Nephron (organoid): ENCODE measurements at regions not wholly inside any gene's neighbourhood (a gene's known extent, or its start where the extent isn't known, plus 50 kb on each side); places are given as distances from the start of the nearest gene placed in this dataset.

Experiments used
- H3K27ac Mint-ChIP-seq, 3 experiments: 2 replicates each; pipeline ENCODE4 v1.8.0; 2020; ENCODE audit warnings: mixed read lengths in 3 of 3, mild to moderate bottlenecking in 2 of 3, moderate library complexity in 1 of 3
- H3K27me3 Mint-ChIP-seq: 2 replicates; pipeline ENCODE4 v1.8.0; 2021; ENCODE audit warnings: low read depth, mild to moderate bottlenecking, moderate library complexity, mixed read lengths
- H3K36me3 Mint-ChIP-seq: 2 replicates; pipeline ENCODE4 v1.8.0; 2020; ENCODE audit warnings: low read depth, mixed read lengths
- H3K4me1 Mint-ChIP-seq: 2 replicates; pipeline ENCODE4 v1.8.0; 2020; ENCODE audit warnings: mixed read lengths
- H3K4me3 Mint-ChIP-seq, 3 experiments: 2 replicates each; pipeline ENCODE4 v1.8.0; 2020; ENCODE audit warnings: mild to moderate bottlenecking in 3 of 3, mixed read lengths in 3 of 3, moderate library complexity in 2 of 3
- H3K9me3 Mint-ChIP-seq: 2 replicates; pipeline ENCODE4 v1.8.0; 2020; ENCODE audit warnings: mixed read lengths
- TF ChIP-seq, protein P1 (sequence below), 3 experiments: fragments of 200-600 bp; sonication (generic); IDR thresholded peaks; one replicate each; pipeline ENCODE4 v1.5.0; 2021; ENCODE audit warnings: antibody characterized with exemption in 3 of 3; ENCODE audit not compliant: unreplicated experiment in 3 of 3

DNA sequence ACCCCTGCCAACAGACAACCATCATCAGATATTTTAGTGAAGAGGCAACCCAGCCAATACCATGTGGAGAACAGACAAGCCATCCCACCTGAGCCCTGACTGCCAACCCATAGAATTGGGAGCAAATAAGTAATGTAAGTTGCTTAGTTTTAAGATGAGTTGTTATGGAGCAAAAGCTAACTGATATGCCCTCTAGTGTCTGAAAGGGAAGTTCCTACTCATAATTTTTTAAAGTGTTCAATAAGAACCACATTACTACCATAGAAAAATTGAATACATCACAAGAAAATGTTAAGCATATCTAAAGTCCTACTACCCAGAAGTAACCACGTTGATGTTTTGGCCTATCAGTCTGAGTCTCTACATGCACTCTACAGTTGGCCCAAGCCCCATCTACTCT, 50.8 kb upstream of the SLC36A4 start:
- no peak overlapping the region for H3K4me3 Mint-ChIP-seq
- no peaks in the 10 kb centered on the region for H3K27me3 Mint-ChIP-seq
- H3K4me1 Mint-ChIP-seq, result peaks cover 9% of the 10 kb centered on the region
- H3K36me3 Mint-ChIP-seq, result no peaks in the 10 kb centered on the region
- TF ChIP-seq, protein P1, sequence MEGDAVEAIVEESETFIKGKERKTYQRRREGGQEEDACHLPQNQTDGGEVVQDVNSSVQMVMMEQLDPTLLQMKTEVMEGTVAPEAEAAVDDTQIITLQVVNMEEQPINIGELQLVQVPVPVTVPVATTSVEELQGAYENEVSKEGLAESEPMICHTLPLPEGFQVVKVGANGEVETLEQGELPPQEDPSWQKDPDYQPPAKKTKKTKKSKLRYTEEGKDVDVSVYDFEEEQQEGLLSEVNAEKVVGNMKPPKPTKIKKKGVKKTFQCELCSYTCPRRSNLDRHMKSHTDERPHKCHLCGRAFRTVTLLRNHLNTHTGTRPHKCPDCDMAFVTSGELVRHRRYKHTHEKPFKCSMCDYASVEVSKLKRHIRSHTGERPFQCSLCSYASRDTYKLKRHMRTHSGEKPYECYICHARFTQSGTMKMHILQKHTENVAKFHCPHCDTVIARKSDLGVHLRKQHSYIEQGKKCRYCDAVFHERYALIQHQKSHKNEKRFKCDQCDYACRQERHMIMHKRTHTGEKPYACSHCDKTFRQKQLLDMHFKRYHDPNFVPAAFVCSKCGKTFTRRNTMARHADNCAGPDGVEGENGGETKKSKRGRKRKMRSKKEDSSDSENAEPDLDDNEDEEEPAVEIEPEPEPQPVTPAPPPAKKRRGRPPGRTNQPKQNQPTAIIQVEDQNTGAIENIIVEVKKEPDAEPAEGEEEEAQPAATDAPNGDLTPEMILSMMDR (IDR thresholded peaks at IDR 0.05; ENCODE audit: unreplicated experiment in 3 of 3), result peak in 1 of 3 experiments; percentile 17
- H3K9me3 Mint-ChIP-seq, result peaks cover 7% of the 10 kb centered on the region
- H3K27ac Mint-ChIP-seq, result no peak overlapping the region

DNA sequence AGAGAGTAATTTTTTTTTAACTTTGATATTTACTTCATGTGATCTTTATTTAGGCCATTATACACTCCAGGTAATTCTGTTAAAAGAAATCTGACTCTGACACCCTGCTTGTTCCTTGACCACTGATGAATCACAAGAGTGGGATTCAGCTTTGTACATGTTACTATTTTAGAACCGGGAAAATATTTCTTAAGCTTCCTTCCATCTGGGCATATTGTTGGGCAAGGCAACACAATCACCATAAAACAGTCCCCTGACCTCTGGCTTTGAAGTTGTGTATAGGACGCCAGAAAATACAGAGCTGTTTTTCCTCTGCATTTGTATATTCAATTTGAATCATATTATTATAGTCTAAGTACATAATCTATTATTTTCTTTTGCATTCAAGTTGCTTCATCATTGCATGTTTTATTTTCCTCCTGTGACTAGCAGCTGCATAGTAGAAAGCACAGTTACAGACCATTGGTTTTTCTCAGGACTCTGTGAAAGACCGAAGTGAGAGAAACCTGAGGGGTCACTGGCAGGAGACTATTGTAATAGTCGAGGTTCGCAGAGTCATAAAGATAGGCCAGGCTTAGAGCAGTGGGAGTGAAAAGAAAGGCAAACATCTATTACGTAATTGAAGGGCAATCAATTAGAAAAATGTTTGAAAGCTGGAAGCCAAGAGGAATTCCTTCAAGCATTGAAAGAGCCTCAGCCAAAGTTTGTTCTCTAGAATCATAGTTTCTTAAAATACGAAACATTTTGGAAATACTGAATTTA, 51.8 kb upstream of the SLC36A4 start:
- Mint-ChIP-seq H3K9me3 (peaks cover 15% of the 10 kb centered on the region), H3K36me3 (no peaks in the 10 kb centered on the region), H3K4me1 (peaks cover 9% of the 10 kb centered on the region), H3K27me3 (no peaks in the 10 kb centered on the region), H3K4me3 (no peak overlapping the region), H3K27ac (peak overlapping the region in 2 of 3 experiments; percentile 28 to 77)
- TF ChIP-seq, protein P1 (IDR thresholded peaks at IDR 0.05; ENCODE audit: unreplicated experiment in 3 of 3), result no peak

DNA sequence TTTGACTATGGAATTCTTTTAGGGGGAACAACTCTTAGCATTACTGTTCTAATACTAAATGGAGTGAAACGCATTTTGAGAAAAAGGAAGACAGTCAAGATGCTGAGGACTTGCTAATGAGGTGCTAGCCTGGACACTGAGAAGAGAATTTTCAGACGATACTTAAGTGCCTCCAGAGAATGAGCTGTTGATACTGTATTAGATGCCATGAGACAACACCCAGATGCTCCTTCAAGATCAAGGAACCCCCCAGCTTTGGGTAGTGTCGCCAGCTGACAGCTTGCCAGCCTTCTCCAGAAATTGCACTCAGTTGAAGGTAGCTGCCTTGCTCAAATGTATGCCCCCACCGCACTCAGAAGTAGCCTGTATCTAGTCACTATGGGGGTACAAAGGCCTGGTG, 52.5 kb upstream of the SLC36A4 start:
- Mint-ChIP-seq H3K36me3 (no peaks in the 10 kb centered on the region), H3K27me3 (no peaks in the 10 kb centered on the region), H3K4me1 (peaks cover 9% of the 10 kb centered on the region), H3K4me3 (no peak overlapping the region), H3K27ac (peak overlapping the region in 2 of 3 experiments; percentile 28 to 77), H3K9me3 (peaks cover 13% of the 10 kb centered on the region)
- TF ChIP-seq, protein P1 (IDR thresholded peaks at IDR 0.05; ENCODE audit: unreplicated experiment in 3 of 3), result no peak

DNA sequence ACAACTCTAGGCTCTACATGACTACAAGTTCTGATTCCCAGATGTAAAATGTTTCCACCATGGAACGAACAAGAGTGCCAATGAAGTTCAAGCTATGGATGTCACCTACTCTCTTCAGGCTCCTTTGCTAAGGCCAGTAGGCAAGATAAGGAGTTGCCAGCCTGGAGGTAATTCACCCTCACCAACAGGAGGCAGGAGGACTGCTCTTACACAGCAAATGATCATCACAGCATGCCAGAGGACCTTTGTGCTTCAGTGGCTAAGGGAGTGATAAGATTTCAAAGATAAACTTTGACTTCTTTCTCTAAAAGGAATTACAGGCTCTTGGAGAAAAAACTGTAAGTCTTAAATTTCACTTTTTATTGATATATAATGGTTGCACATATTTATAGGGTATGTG, 54.1 kb upstream of the SLC36A4 start:
- H3K27me3 Mint-ChIP-seq, result no peaks in the 10 kb centered on the region
- H3K36me3 Mint-ChIP-seq, result no peaks in the 10 kb centered on the region
- peaks cover 9% of the 10 kb centered on the region for H3K4me1 Mint-ChIP-seq
- TF ChIP-seq, protein P1 (IDR thresholded peaks at IDR 0.05; ENCODE audit: unreplicated experiment in 3 of 3), result no peak
- peaks cover 13% of the 10 kb centered on the region for H3K9me3 Mint-ChIP-seq
- no peak overlapping the region for H3K4me3 Mint-ChIP-seq
- no peak overlapping the region for H3K27ac Mint-ChIP-seq

DNA sequence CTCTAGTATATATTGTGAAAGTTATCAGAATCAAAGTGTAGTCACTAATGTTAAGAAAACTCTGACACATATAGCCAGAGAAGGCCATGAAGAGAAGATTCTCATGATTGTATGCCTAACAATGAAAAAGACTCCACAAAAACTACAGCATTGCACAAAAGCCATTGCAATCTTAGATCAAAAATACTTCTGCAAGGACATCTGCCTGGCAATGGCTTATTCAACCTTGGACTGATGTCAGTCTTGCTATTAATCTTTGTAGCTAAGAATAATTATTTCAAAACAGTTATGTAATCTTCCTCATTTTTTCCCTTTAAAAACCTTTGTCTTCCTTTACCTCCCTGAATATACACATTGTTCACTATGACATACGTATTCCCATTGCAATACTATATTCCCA, 55.3 kb upstream of the SLC36A4 start:
- Mint-ChIP-seq H3K4me3 (no peak overlapping the region), H3K27ac (no peak overlapping the region), H3K4me1 (peaks cover 9% of the 10 kb centered on the region), H3K36me3 (no peaks in the 10 kb centered on the region), H3K9me3 (peaks cover 10% of the 10 kb centered on the region), H3K27me3 (no peaks in the 10 kb centered on the region)
- TF ChIP-seq, protein P1 (IDR thresholded peaks at IDR 0.05; ENCODE audit: unreplicated experiment in 3 of 3), result no peak

DNA sequence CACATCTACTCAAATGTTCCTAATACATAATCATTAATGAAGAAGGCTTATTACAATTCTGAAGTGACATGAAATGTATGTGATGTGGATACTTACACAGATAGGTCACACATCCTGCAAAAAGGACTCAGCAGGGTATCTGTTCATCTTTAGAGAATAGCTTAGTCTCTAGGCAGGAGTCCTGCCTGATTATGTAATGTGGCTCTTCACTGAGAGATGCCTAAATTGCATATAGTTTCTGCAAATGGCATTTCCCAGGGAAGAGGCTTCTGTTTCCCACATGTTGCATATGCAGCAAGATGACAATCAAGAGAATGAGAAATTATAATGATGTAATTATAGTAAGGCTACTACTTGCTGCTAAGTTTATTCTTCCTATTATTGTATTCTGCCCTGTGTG, 58.8 kb upstream of the SLC36A4 start:
- no peak overlapping the region for H3K4me3 Mint-ChIP-seq
- peaks cover 4% of the 10 kb centered on the region for H3K36me3 Mint-ChIP-seq
- no peak overlapping the region for H3K27ac Mint-ChIP-seq
- peaks cover 18% of the 10 kb centered on the region for H3K9me3 Mint-ChIP-seq
- TF ChIP-seq, protein P1 (IDR thresholded peaks at IDR 0.05; ENCODE audit: unreplicated experiment in 3 of 3), result no peak
- H3K27me3 Mint-ChIP-seq, result no peaks in the 10 kb centered on the region
- H3K4me1 Mint-ChIP-seq, result no peaks in the 10 kb centered on the region
